ENCODE measurements at regions not wholly inside any gene's neighbourhood (a gene's known extent, or its start where the extent isn't known, plus 50 kb on each side); places are given as distances from the start of the nearest gene placed in this dataset.

DNA sequence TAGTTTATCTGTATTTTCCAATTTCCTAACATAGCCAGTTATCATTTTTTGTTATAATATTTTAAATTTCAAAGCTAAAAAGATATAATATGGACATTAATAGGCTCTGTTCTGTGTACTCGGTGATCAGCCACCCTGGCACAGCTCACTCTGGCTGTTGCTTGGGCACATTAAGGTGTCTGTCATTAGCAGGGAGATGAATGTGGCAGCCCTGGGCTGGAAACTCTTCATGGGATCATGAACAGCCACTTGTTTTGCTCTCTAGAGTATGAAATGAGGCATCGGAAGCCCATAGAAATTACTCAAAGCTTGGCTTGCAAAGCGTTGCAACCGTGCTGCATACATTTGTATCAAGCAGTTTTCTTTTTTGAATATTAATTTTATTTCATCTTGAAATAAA, 233.2 kb downstream of the DACT1 start:
- no peak overlapping the region for H3K27ac ChIP-seq

DNA sequence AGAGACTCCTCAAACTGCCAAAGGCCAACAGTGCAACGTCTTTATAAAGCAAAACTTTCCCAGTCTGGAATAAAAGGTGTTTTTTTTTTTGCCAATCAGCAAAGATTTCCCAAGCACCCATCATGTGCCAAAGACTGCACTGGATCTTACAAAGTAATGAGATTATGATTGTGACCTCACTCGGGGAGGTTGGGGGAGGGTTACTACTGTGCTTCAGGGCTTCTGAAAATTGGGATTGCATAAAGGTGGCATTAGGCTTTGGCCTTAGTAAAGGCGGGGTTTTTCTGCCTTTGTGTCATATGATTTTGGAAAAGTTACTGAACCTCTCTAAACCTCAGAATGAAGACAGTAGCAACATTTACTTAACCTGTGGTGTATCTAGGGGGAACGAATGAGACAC, 233.8 kb downstream of the DACT1 start:
- Histone ChIP-seq H3K27ac (no peak overlapping the region), H3K27me3 (no peaks in the 10 kb centered on the region), H3K36me3 (no peaks in the 10 kb centered on the region), H3K4me3 (no peak overlapping the region), H3K4me1 (no peaks in the 10 kb centered on the region), H3K9me3 (no peaks in the 10 kb centered on the region)
- TF ChIP-seq, protein P1, sequence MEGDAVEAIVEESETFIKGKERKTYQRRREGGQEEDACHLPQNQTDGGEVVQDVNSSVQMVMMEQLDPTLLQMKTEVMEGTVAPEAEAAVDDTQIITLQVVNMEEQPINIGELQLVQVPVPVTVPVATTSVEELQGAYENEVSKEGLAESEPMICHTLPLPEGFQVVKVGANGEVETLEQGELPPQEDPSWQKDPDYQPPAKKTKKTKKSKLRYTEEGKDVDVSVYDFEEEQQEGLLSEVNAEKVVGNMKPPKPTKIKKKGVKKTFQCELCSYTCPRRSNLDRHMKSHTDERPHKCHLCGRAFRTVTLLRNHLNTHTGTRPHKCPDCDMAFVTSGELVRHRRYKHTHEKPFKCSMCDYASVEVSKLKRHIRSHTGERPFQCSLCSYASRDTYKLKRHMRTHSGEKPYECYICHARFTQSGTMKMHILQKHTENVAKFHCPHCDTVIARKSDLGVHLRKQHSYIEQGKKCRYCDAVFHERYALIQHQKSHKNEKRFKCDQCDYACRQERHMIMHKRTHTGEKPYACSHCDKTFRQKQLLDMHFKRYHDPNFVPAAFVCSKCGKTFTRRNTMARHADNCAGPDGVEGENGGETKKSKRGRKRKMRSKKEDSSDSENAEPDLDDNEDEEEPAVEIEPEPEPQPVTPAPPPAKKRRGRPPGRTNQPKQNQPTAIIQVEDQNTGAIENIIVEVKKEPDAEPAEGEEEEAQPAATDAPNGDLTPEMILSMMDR (IDR thresholded peaks at IDR 0.05), result no peak
- TF ChIP-seq POLR2A (IDR thresholded peaks at IDR 0.05) (no peak), POLR2AphosphoS5 (IDR thresholded peaks at IDR 0.05) (no peak)
- 56% methylated on average over 4 of the region's 4 CpGs for WGBS
- DNase-seq (ENCODE audit: low spot score in 2 of 2), result no peak

More for the DNA sequence above, 233.2 kb downstream of the DACT1 start:
- no peak overlapping the region for H3K4me3 ChIP-seq
- H3K9me3 ChIP-seq, result no peaks in the 10 kb centered on the region
- DNase-seq (ENCODE audit: low spot score in 2 of 2), result no peak
- 87% methylated on average over 4 of the region's 4 CpGs for WGBS
- TF ChIP-seq POLR2AphosphoS5 (IDR thresholded peaks at IDR 0.05), result no peak
- TF ChIP-seq, protein P1 (IDR thresholded peaks at IDR 0.05), result no peak
- no peak for TF ChIP-seq POLR2A (IDR thresholded peaks at IDR 0.05)
- TF ChIP-seq EP300 (IDR thresholded peaks at IDR 0.05), result no peak
- no peaks in the 10 kb centered on the region for H3K27me3 ChIP-seq
- no peaks in the 10 kb centered on the region for H3K4me1 ChIP-seq
- H3K36me3 ChIP-seq, result no peaks in the 10 kb centered on the region

DNA sequence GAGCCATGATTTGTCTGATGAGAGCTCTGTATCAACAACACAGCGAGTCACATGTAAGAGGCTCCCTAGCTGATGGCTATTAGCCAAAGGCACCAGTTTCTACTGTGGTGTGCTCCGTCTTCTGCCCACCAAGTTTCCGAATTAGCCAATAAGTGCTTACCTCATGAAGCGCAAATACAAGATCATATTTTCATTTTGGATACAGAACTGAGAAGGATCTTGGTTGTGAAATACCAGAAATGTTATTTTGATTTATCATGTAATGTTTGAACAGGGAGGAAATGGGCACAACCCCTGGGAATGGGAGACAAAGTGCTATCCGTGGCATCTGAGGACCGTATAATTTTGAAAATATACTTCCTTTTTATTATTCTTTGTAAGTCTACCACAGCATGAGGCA, 234.3 kb downstream of the DACT1 start:
- H3K4me1 ChIP-seq, result no peaks in the 10 kb centered on the region
- TF ChIP-seq EP300 (IDR thresholded peaks at IDR 0.05) (no peak), POLR2A (IDR thresholded peaks at IDR 0.05) (no peak), POLR2AphosphoS5 (IDR thresholded peaks at IDR 0.05) (no peak)
- TF ChIP-seq, protein P1 (IDR thresholded peaks at IDR 0.05), result no peak
- no peak for DNase-seq (ENCODE audit: low spot score in 2 of 2)
- H3K27me3 ChIP-seq, result no peaks in the 10 kb centered on the region
- no peaks in the 10 kb centered on the region for H3K9me3 ChIP-seq
- WGBS, result 52% methylated on average over 6 of the region's 6 CpGs
- no peak overlapping the region for H3K27ac ChIP-seq
- H3K4me3 ChIP-seq, result no peak overlapping the region
- H3K36me3 ChIP-seq, result no peaks in the 10 kb centered on the region

DNA sequence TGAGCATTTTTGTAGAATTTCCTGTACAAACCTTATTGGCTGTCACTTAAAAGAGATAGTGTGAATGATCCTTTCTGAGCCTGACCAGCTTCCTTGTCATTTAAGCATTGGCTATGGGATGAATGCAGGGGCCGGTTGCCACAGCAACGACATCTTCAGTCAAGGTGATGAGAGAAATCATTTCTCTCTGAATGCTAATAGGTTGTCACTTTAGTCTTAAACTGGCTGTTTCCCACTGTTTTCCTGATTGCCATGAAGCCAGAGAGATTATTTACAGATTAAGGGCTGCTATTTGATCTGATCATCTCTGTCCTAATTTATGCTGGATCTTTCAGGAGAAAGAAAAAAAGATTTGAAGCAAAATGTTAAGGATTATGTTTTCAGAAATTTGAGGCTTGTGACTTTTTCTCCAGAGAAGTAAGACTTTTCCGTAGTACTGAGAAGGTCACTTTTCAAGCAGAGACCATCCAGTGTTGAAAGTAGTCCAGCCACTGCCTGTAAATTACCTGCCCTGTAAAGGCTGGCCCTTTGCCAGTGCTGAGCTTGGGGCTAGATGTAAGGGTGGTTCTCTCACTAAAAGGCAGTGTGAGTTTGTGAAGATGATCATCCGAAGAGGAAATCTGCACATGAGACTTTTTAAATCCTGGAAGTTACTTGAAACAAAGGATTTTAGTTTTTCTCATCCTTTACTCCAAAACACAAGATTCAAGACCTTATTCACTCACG, 235.6 kb downstream of the DACT1 start:
- no peak overlapping the region for H3K4me3 ChIP-seq
- no peak for DNase-seq (ENCODE audit: low spot score in 2 of 2)
- H3K27me3 ChIP-seq, result no peaks in the 10 kb centered on the region
- no peaks in the 10 kb centered on the region for H3K9me3 ChIP-seq
- H3K27ac ChIP-seq, result no peak overlapping the region
- no peaks in the 10 kb centered on the region for H3K36me3 ChIP-seq
- WGBS, result 64% methylated on average over 5 of the region's 5 CpGs
- TF ChIP-seq POLR2AphosphoS5 (IDR thresholded peaks at IDR 0.05), result no peak
- no peak for TF ChIP-seq EP300 (IDR thresholded peaks at IDR 0.05)
- TF ChIP-seq, protein P1 (IDR thresholded peaks at IDR 0.05), result no peak
- TF ChIP-seq POLR2A (IDR thresholded peaks at IDR 0.05), result no peak
- H3K4me1 ChIP-seq, result no peaks in the 10 kb centered on the region

DNA sequence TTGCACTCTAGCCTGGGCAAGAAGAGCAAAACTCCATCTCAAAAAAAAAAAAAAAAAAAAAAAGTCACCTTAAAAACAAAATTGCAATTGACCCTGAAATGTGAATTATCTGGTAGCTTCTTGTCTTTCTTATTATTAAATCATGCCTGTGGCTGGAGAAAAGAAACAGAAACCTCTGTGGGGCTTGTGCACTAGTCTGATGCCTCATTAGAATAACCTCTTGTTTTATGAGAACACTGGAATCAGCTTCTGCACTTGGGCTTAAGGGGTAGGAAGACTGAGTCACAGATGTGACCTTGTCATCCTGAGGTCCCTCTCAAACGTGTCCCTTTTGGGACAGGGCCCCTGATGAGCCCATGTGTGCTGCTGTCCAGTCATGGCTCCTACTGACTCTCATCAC, 237.9 kb downstream of the DACT1 start:
- Histone ChIP-seq H3K36me3 (no peaks in the 10 kb centered on the region), H3K27me3 (no peaks in the 10 kb centered on the region), H3K27ac (no peak overlapping the region), H3K9me3 (no peaks in the 10 kb centered on the region), H3K4me1 (no peaks in the 10 kb centered on the region), H3K4me3 (no peak overlapping the region)
- WGBS, result 29% methylated on average over 1 of the region's 1 CpG
- TF ChIP-seq POLR2A (IDR thresholded peaks at IDR 0.05), result no peak
- no peak for TF ChIP-seq POLR2AphosphoS5 (IDR thresholded peaks at IDR 0.05)
- TF ChIP-seq EP300 (IDR thresholded peaks at IDR 0.05), result no peak
- TF ChIP-seq, protein P1 (IDR thresholded peaks at IDR 0.05), result no peak
- DNase-seq (ENCODE audit: low spot score in 2 of 2), result no peak
